ENCODE measurements at regions not wholly inside any gene's neighbourhood (a gene's known extent, or its start where the extent isn't known, plus 50 kb on each side); places are given as distances from the start of the nearest gene placed in this dataset.

DNA sequence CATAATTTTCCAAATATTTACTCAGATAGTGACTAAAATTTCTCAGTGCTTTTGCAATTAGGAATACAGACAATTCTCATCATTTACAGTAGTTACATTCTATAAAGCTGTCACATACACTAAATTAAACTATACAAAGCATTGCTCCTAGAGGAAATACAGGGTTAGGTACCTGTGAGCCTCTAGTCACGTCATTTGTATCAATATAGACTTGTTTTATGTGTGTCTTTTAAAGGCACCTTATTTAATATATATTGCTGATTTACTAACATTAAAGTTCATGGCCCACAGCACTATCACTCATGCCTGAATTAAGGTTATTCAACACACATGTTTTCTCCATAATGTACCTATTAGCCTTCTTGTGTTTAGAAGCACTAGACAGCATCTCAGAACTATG, 78.7 kb downstream of the PABPC4L start (continued):
- no peak for TF ChIP-seq REST (IDR thresholded peaks at IDR 0.05)
- TF ChIP-seq TAF1 (conservative IDR thresholded peaks at IDR 0.05): no peak
- TF ChIP-seq YY1 (IDR thresholded peaks at IDR 0.05): no peak
- no peak for TF ChIP-seq JUND (IDR thresholded peaks at IDR 0.05)
- TF ChIP-seq, protein P1, sequence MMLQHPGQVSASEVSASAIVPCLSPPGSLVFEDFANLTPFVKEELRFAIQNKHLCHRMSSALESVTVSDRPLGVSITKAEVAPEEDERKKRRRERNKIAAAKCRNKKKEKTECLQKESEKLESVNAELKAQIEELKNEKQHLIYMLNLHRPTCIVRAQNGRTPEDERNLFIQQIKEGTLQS (IDR thresholded peaks at IDR 0.05): no peak
- no peak for TF ChIP-seq GABPA (IDR thresholded peaks at IDR 0.05 in 1 of 2, conservative IDR thresholded peaks at IDR 0.05 in 1 of 2)

GRCh38 chr4:134117392-134118183, 84.0 kb downstream of the PABPC4L start:
- DNase-seq (ENCODE audit: low spot score): no peak
- H3K9ac ChIP-seq (ENCODE audit: low read depth in 1 of 2, low read length in 2 of 2): no peak overlapping the region

More at GRCh38 chr4:134117392-134118183, 84.0 kb downstream of the PABPC4L start:
- H3K4me1 ChIP-seq (ENCODE audit: control insufficient read depth in 4 of 4, insufficient read depth in 4 of 4, low read length in 3 of 4): no peaks in the 10 kb centered on the region
- TF ChIP-seq RXRA (IDR thresholded peaks at IDR 0.05): no peak
- TF ChIP-seq GABPA (IDR thresholded peaks at IDR 0.05 in 1 of 2, conservative IDR thresholded peaks at IDR 0.05 in 1 of 2): no peak
- no peak for TF ChIP-seq TAF1 (conservative IDR thresholded peaks at IDR 0.05)
- no peak for TF ChIP-seq EGR1 (IDR thresholded peaks at IDR 0.05; ENCODE audit: low read depth in 2 of 2)
- TF ChIP-seq CTCF (IDR thresholded peaks at IDR 0.05; ENCODE audit: low read depth, low read length, missing input control): no peak
- no peak for TF ChIP-seq MAX (IDR thresholded peaks at IDR 0.05)
- TF ChIP-seq RAD21 (IDR thresholded peaks at IDR 0.05): no peak
- no peak for TF ChIP-seq SP1 (IDR thresholded peaks at IDR 0.05)
- TF ChIP-seq, protein P1 (IDR thresholded peaks at IDR 0.05): no peak
- no peak for TF ChIP-seq ZBTB33 (IDR thresholded peaks at IDR 0.05)
- TF ChIP-seq YY1 (IDR thresholded peaks at IDR 0.05): no peak
- TF ChIP-seq FOXA2 (IDR thresholded peaks at IDR 0.05): no peak
- no peak for TF ChIP-seq HNF4A (conservative IDR thresholded peaks at IDR 0.05)
- TF ChIP-seq FOXA1 (IDR thresholded peaks at IDR 0.05): no peak
- no peak for TF ChIP-seq HNF4G (IDR thresholded peaks at IDR 0.05)
- TF ChIP-seq JUND (IDR thresholded peaks at IDR 0.05): no peak
- no peaks in the 10 kb centered on the region for H3K27me3 ChIP-seq (ENCODE audit: control insufficient read depth in 4 of 4, insufficient read depth in 4 of 4, low read length in 3 of 4)
- H3K27ac ChIP-seq (ENCODE audit: low read depth in 1 of 2, low read length in 2 of 2): no peak overlapping the region
- no peaks in the 10 kb centered on the region for H3K9me3 ChIP-seq (ENCODE audit: control insufficient read depth in 4 of 4, low read length in 3 of 4)
- 55% methylated on average over 2 of the region's 2 CpGs for WGBS
- H3K4me3 ChIP-seq (ENCODE audit: low read depth in 1 of 3, low read length in 3 of 3): no peak overlapping the region
- H3K36me3 ChIP-seq (ENCODE audit: control insufficient read depth in 4 of 4, insufficient read depth in 3 of 4, low read depth in 1 of 4, low read length in 3 of 4): no peaks in the 10 kb centered on the region
